Epithelial cell of prostate (primary cell): ENCODE measurements at regions not wholly inside any gene's neighbourhood (a gene's known extent, or its start where the extent isn't known, plus 50 kb on each side); places are given as distances from the start of the nearest gene placed in this dataset.
A peak's percentile ranks its signal among the peaks of the same experiment; 100 is the strongest.
"Not testable (repeated sequence)": the region's sequence is repeated elsewhere in the genome, so short reads cannot be mapped to it uniquely, and the experiment has no call there.

Experiments
- DNase-seq: peaks from one replicate; pipeline ENCODE4 v3.0.0-alpha.2; 2011; ENCODE audit warnings: low read depth, low spot score
- H3K27ac ChIP-seq: fragments of 450-650 bp; 2 replicates; pipeline ENCODE4 v1.5.1; 2017; ENCODE audit warnings: mild to moderate bottlenecking

GRCh38 chr15:26045516-26045915 lies 182.4 kb upstream of the ATP10A start:
- DNase-seq = no peak
- H3K27ac ChIP-seq = no peak overlapping the region

- DNase-seq = no peak
- no peak overlapping the region for H3K27ac ChIP-seq
Measured at GRCh38 chr15:26043018-26043417, 179.9 kb upstream of the ATP10A start.

- H3K27ac ChIP-seq = no peak overlapping the region
- DNase-seq = no peak
Measured at GRCh38 chr15:26038693-26039092, 175.6 kb upstream of the ATP10A start.

- DNase-seq = no peak
Measured at GRCh38 chr15:26037369-26037768, 174.2 kb upstream of the ATP10A start.

GRCh38 chr15:26033493-26033892 lies 170.4 kb upstream of the ATP10A start:
- H3K27ac ChIP-seq = no peak overlapping the region
- DNase-seq = no peak

More at GRCh38 chr15:26037369-26037768, 174.2 kb upstream of the ATP10A start:
- no peak overlapping the region for H3K27ac ChIP-seq

- no peak overlapping the region for H3K27ac ChIP-seq
- no peak for DNase-seq
Measured at GRCh38 chr15:26032162-26032846, 169.2 kb upstream of the ATP10A start.

- not testable (repeated sequence) for H3K27ac ChIP-seq, DNase-seq
Measured at GRCh38 chr15:26029586-26029985, 166.5 kb upstream of the ATP10A start.

- no peak overlapping the region for H3K27ac ChIP-seq
- no peak for DNase-seq
Measured at GRCh38 chr15:26029146-26029545, 166.0 kb upstream of the ATP10A start.

- DNase-seq = no peak
- no peak overlapping the region for H3K27ac ChIP-seq
Measured at GRCh38 chr15:26028086-26028740, 165.1 kb upstream of the ATP10A start.

GRCh38 chr15:26026671-26027070 lies 163.5 kb upstream of the ATP10A start:
- peak overlapping the region; percentile 42 for H3K27ac ChIP-seq
- not testable (repeated sequence) for DNase-seq

- DNase-seq = no peak
- no peak overlapping the region for H3K27ac ChIP-seq
Measured at GRCh38 chr15:26024241-26024640, 161.1 kb upstream of the ATP10A start.

GRCh38 chr15:26023691-26024090 lies 160.6 kb upstream of the ATP10A start:
- no peak for DNase-seq
- no peak overlapping the region for H3K27ac ChIP-seq

GRCh38 chr15:26023231-26023630 lies 160.1 kb upstream of the ATP10A start:
- no peak for DNase-seq

GRCh38 chr15:26020871-26021270 lies 157.7 kb upstream of the ATP10A start:
- no peak overlapping the region for H3K27ac ChIP-seq
- DNase-seq = no peak

More at GRCh38 chr15:26023231-26023630, 160.1 kb upstream of the ATP10A start:
- H3K27ac ChIP-seq = no peak overlapping the region

GRCh38 chr15:26017665-26018064 lies 154.5 kb upstream of the ATP10A start:
- no peak for DNase-seq

GRCh38 chr15:26015516-26016075 lies 152.5 kb upstream of the ATP10A start:
- no peak overlapping the region for H3K27ac ChIP-seq
- no peak for DNase-seq

More at GRCh38 chr15:26017665-26018064, 154.5 kb upstream of the ATP10A start:
- H3K27ac ChIP-seq = no peak overlapping the region

- no peak overlapping the region for H3K27ac ChIP-seq
- no peak for DNase-seq
Measured at GRCh38 chr15:26013981-26014380, 150.9 kb upstream of the ATP10A start.

GRCh38 chr15:26011916-26012315 lies 148.8 kb upstream of the ATP10A start:
- no peak overlapping the region for H3K27ac ChIP-seq
- no peak for DNase-seq

- no peak overlapping the region for H3K27ac ChIP-seq
- DNase-seq = no peak
Measured at GRCh38 chr15:26007151-26007550, 144.0 kb upstream of the ATP10A start.

- H3K27ac ChIP-seq = no peak overlapping the region
- no peak for DNase-seq
Measured at GRCh38 chr15:26001201-26001600, 138.1 kb upstream of the ATP10A start.

- DNase-seq = no peak
- H3K27ac ChIP-seq = no peak overlapping the region
Measured at GRCh38 chr15:25993506-25993905, 130.4 kb upstream of the ATP10A start.
